ENCODE measurements at regions not wholly inside any gene's neighbourhood (a gene's known extent, or its start where the extent isn't known, plus 50 kb on each side); places are given as distances from the start of the nearest gene placed in this dataset.

DNA sequence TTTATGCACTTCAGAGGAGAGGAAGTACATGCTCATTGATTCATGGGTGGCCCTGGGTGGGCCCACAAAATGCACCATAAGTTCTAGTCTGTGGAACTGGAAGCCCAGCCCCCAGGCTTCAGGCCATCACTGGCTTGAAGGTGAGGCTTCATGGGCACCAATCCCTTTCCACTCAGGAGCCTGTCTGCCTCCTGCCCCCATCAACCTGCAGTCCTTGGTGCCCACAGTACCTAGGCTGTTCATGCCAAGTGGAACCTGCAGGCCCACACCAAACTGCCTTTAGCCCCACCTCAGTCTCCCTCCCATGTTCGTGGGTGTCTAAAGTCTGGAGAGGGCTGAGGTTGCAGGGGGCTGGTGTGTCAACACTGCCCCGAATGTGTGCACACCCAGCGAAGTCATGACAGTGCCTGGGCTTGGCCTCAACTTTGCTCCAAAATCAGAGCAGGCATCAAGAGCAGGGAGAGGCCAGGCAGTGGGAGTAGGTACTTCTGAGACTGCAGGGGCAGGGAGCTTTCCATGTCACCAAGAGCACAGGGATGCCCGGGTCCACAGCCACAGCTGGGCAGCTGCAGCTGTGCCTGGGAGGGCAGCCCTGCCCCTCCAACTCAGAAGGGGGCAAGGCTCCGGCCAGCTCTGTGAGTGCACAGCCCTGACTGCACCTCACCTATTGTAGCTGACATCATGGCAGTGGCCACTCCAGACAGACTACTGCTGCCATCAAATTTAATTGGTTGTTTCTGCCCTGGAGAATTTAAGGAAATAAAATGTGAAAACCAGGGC lies 1250.4 kb upstream of the IGFBP7 start:
- no peak overlapping the region for H3K4me3 ChIP-seq
- 87 to 92% (median 88%) methylated on average over 5 of the region's 5 CpGs for WGBS, 3 donors
- no peaks in the 10 kb centered on the region for H3K4me1 ChIP-seq (ENCODE audit: insufficient read depth)
- no peaks in the 10 kb centered on the region for H3K27me3 ChIP-seq
- intact Hi-C loops (cut with DNase I), result no loop called here
- no peaks in the 10 kb centered on the region for H3K9me3 ChIP-seq
- TF ChIP-seq EP300 (IDR thresholded peaks at IDR 0.05) (no peak), CTCF (IDR thresholded peaks at IDR 0.05) (no peak), POLR2A (IDR thresholded peaks at IDR 0.05) (no peak)
- no peak overlapping the region for H3K27ac ChIP-seq
- DNase-seq, result no peak
- H3K36me3 ChIP-seq, result no peaks in the 10 kb centered on the region

DNA sequence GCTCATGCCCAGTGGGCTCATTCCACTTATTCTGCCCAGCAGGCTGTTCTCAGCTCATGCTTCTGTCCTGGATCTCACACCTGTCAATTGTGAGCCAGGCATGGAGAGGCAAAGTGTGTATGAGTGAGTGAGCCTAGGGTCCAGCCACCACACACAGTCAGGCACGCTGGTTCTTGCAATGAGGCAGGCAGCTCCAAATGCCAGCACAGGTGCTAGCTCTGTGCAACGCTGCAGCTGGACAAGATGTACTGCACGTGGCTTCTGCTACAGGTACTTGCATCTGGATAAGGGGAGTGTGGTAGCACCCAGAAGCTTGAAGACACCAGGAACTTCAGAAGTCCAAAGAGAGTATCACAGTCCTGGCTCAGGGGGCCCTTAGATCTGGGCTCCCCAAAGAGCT lies 1249.4 kb upstream of the IGFBP7 start:
- Histone ChIP-seq H3K27ac (no peak overlapping the region), H3K27me3 (no peaks in the 10 kb centered on the region), H3K4me1 (ENCODE audit: insufficient read depth) (no peaks in the 10 kb centered on the region), H3K36me3 (no peaks in the 10 kb centered on the region), H3K9me3 (no peaks in the 10 kb centered on the region), H3K4me3 (no peak overlapping the region)
- WGBS, 3 donors, result 69 to 85% (median 83%) methylated on average over 3 of the region's 3 CpGs
- no peak for DNase-seq
- no peak for TF ChIP-seq EP300 (IDR thresholded peaks at IDR 0.05)
- no peak for TF ChIP-seq POLR2A (IDR thresholded peaks at IDR 0.05)
- TF ChIP-seq CTCF (IDR thresholded peaks at IDR 0.05), result no peak
- intact Hi-C loops (cut with DNase I), result no loop called here

DNA sequence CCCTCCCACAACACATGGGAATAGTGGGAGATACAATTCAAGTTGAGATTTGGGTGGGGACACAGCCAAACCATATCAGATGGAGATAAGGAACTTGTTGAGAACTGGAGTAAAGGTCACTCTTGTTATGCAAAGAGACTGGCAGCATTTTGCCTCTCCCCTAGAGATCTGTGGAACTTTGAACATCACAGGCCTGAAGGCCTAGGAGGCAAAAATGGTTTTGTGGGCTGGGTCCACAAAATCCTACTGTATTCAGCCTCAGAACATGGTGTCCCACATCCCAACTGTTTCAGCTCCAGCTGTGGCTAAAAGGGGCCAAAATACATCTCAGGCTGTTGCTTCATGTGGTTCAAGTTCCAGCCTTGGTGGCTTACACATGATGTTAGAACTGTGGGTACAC lies 1247.8 kb upstream of the IGFBP7 start:
- Histone ChIP-seq H3K27me3 (no peaks in the 10 kb centered on the region), H3K4me1 (ENCODE audit: insufficient read depth) (no peaks in the 10 kb centered on the region), H3K36me3 (no peaks in the 10 kb centered on the region), H3K4me3 (no peak overlapping the region), H3K27ac (no peak overlapping the region), H3K9me3 (no peaks in the 10 kb centered on the region)
- TF ChIP-seq POLR2A (IDR thresholded peaks at IDR 0.05) (no peak), CTCF (IDR thresholded peaks at IDR 0.05) (no peak), EP300 (IDR thresholded peaks at IDR 0.05) (no peak)
- no peak for DNase-seq
- intact Hi-C loops (cut with DNase I), result no loop called here

DNA sequence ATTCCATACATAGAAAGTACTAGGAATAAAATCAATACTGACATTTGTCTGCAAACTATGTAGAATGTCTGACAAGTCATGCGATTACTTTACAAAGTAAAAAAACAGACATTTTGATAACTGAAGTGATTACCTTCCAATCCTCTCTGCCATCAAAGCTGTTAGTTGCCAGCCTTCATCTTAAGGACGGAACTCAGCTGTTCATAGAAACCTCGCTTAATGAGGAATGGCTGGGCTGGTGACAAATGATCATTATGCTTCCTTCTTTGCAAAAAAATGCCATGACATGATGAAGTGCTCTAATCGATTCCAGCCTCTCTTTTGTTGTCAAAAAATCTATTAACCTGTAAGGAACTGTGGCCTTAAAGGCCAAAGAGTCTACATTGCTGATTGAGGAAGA lies 1214.9 kb upstream of the IGFBP7 start:
- Histone ChIP-seq H3K27ac (no peak overlapping the region), H3K4me3 (no peak overlapping the region), H3K27me3 (no peaks in the 10 kb centered on the region), H3K36me3 (no peaks in the 10 kb centered on the region), H3K9me3 (no peaks in the 10 kb centered on the region), H3K4me1 (ENCODE audit: insufficient read depth) (no peaks in the 10 kb centered on the region)
- whole genome bisulfite sequencing, 3 donors, result 70 to 76% (median 76%) methylated on average over 4 of the region's 4 CpGs
- intact Hi-C loops (cut with DNase I), result no loop called here
- no peak for DNase-seq
- TF ChIP-seq EP300 (IDR thresholded peaks at IDR 0.05) (no peak), CTCF (IDR thresholded peaks at IDR 0.05) (no peak), POLR2A (IDR thresholded peaks at IDR 0.05) (no peak)
